A673 (cell line): ENCODE measurements at regions not wholly inside any gene's neighbourhood (a gene's known extent, or its start where the extent isn't known, plus 50 kb on each side); places are given as distances from the start of the nearest gene placed in this dataset.

ENCODE experiments used
- BruUV-seq: library from RNA; stranded (reverse); fragments of 400-500 nt; replicated peaks from 2 replicates; lab custom pipeline; 2021; lab: Mats Ljungman, UMichigan
- CTCF ChIA-PET: fragments of 300-600 bp; sonication (Branson Sonifier 250); formaldehyde crosslinking; loops from one replicate; lab custom pipeline; 2022; ENCODE audit warnings: antibody characterized with exemption; lab: Charles Lee
- POLR2A ChIA-PET: fragments of 300-600 bp; sonication (Branson Sonifier 250); formaldehyde crosslinking; loops from one replicate; lab custom pipeline; 2022; ENCODE audit warnings: antibody characterized with exemption; ENCODE audit not compliant: low non-redundant PET; lab: Charles Lee
- DNase-seq: peaks from one replicate; pipeline ENCODE4 v3.0.0-alpha.2; 2015; ENCODE audit warnings: low spot score
- H3K27ac ChIP-seq: fragments of 200-600 bp; sonication (generic); 2 replicates; pipeline ENCODE4 v1.5.1; 2016; ENCODE audit warnings: mixed run types, low read depth, mild to moderate bottlenecking, mixed read lengths, antibody characterized with exemption, low read length; ENCODE audit not compliant: poor library complexity, severe bottlenecking
- H3K27me3 ChIP-seq: fragments of 200-600 bp; sonication (generic); replicated peaks from 2 replicates; pipeline ENCODE4 v1.6.1; 2017; ENCODE audit warnings: mixed run types, low read depth, mild to moderate bottlenecking, mixed read lengths, antibody characterized with exemption, low read length; ENCODE audit not compliant: insufficient read depth, poor library complexity
- H3K36me3 ChIP-seq: fragments of 200-600 bp; sonication (generic); 2 replicates; pipeline ENCODE4 v1.6.1; 2016; ENCODE audit warnings: mixed run types, mild to moderate bottlenecking, mixed read lengths, antibody characterized with exemption, low read length; ENCODE audit not compliant: insufficient read depth, poor library complexity, severe bottlenecking
- H3K4me1 ChIP-seq: fragments of 200-600 bp; sonication (generic); 2 replicates; pipeline ENCODE4 v1.6.1; 2017; ENCODE audit warnings: mixed run types, mild to moderate bottlenecking, mixed read lengths, antibody characterized with exemption, low read length; ENCODE audit not compliant: insufficient read depth, poor library complexity, severe bottlenecking
- H3K4me3 ChIP-seq: fragments of 200-600 bp; sonication (generic); 2 replicates; pipeline ENCODE4 v1.5.1; 2016; ENCODE audit warnings: low read depth, mixed run types, mild to moderate bottlenecking, mixed read lengths, low read length; ENCODE audit not compliant: poor library complexity, severe bottlenecking
- H3K9me3 ChIP-seq: fragments of 200-600 bp; sonication (generic); 2 replicates; pipeline ENCODE4 v1.6.1; 2016; ENCODE audit warnings: mixed run types, low read depth, mild to moderate bottlenecking, mixed read lengths, antibody characterized with exemption, low read length; ENCODE audit not compliant: poor library complexity, severe bottlenecking
- EZH2 ChIP-seq: fragments of 200-600 bp; sonication (generic); IDR thresholded peaks from 2 replicates; pipeline ENCODE4 v1.6.1; 2017; ENCODE audit warnings: borderline replicate concordance, low read depth, mild to moderate bottlenecking, mixed read lengths, antibody characterized with exemption, low read length; ENCODE audit not compliant: poor library complexity, severe bottlenecking
- intact Hi-C: fragments of 100-400 bp; cut with micrococcal nuclease; formaldehyde crosslinking; loops from one replicate; pipeline ENCODE4 v1.10.0; 2022; ENCODE audit not compliant: unreplicated experiment
- TF ChIP-seq, protein P1 (sequence below): fragments of 300-800, 200-600 bp; sonication (generic); conservative IDR thresholded peaks from 2 replicates; pipeline ENCODE4 v1.5.1; 2017; ENCODE audit warnings: low read depth, mild to moderate bottlenecking, antibody characterized with exemption, low read length, moderate library complexity, mixed read lengths

- DNase-seq = no peak
- CTCF ChIA-PET = no interaction called here
- POLR2A ChIA-PET = no interaction called here
- H3K4me3 ChIP-seq = no peak overlapping the region
- peaks cover 49% of the 10 kb centered on the region for H3K9me3 ChIP-seq
- BruUV-seq = no TSS peak
- no peak overlapping the region for H3K27ac ChIP-seq
- H3K27me3 ChIP-seq = no peaks in the 10 kb centered on the region
- TF ChIP-seq, protein P1, sequence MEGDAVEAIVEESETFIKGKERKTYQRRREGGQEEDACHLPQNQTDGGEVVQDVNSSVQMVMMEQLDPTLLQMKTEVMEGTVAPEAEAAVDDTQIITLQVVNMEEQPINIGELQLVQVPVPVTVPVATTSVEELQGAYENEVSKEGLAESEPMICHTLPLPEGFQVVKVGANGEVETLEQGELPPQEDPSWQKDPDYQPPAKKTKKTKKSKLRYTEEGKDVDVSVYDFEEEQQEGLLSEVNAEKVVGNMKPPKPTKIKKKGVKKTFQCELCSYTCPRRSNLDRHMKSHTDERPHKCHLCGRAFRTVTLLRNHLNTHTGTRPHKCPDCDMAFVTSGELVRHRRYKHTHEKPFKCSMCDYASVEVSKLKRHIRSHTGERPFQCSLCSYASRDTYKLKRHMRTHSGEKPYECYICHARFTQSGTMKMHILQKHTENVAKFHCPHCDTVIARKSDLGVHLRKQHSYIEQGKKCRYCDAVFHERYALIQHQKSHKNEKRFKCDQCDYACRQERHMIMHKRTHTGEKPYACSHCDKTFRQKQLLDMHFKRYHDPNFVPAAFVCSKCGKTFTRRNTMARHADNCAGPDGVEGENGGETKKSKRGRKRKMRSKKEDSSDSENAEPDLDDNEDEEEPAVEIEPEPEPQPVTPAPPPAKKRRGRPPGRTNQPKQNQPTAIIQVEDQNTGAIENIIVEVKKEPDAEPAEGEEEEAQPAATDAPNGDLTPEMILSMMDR = no peak
- no peak for TF ChIP-seq EZH2
- no peaks in the 10 kb centered on the region for H3K4me1 ChIP-seq
- intact Hi-C loops = no loop called here
- no peaks in the 10 kb centered on the region for H3K36me3 ChIP-seq
Observed at GRCh38 chr5:4053136-4053535, 457.5 kb downstream of the IRX1 start.

- CTCF ChIA-PET = no interaction called here
- no TSS peak for BruUV-seq
Observed at GRCh38 chr5:4054092-4054491, 458.5 kb downstream of the IRX1 start.

GRCh38 chr5:4058899-4059298 lies 463.3 kb downstream of the IRX1 start:
- DNase-seq = no peak
- Histone ChIP-seq H3K36me3 (no peaks in the 10 kb centered on the region), H3K4me3 (no peak overlapping the region), H3K27ac (no peak overlapping the region), H3K9me3 (peaks cover 40% of the 10 kb centered on the region), H3K4me1 (no peaks in the 10 kb centered on the region), H3K27me3 (no peaks in the 10 kb centered on the region)
- ChIA-PET CTCF (no interaction called here), POLR2A (no interaction called here)
- intact Hi-C loops = no loop called here
- no TSS peak for BruUV-seq
- TF ChIP-seq, protein P1 = no peak
- TF ChIP-seq EZH2 = no peak

More at GRCh38 chr5:4054092-4054491, 458.5 kb downstream of the IRX1 start:
- no peaks in the 10 kb centered on the region for H3K27me3 ChIP-seq
- H3K4me3 ChIP-seq = no peak overlapping the region
- POLR2A ChIA-PET = no interaction called here
- no peak for DNase-seq
- H3K4me1 ChIP-seq = no peaks in the 10 kb centered on the region
- H3K36me3 ChIP-seq = no peaks in the 10 kb centered on the region
- no peak for TF ChIP-seq EZH2
- TF ChIP-seq, protein P1 = no peak
- peaks cover 44% of the 10 kb centered on the region for H3K9me3 ChIP-seq
- intact Hi-C loops = no loop called here
- no peak overlapping the region for H3K27ac ChIP-seq
